Thymus (tissue), 11 donors: ENCODE measurements at regions not wholly inside any gene's neighbourhood (a gene's known extent, or its start where the extent isn't known, plus 50 kb on each side); places are given as distances from the start of the nearest gene placed in this dataset.
"Not testable (repeated sequence)": the region's sequence is repeated elsewhere in the genome, so short reads cannot be mapped to it uniquely, and the experiment has no call there.

ENCODE experiments used
- DNase-seq, 9 donors: peaks; one replicate each; pipeline ENCODE4 v3.0.0-alpha.2; 2013; ENCODE audit warnings: low spot score in 9 of 9, low read depth in 6 of 9, missing footprints in 1 of 9
- H3K27ac ChIP-seq, 2 donors: one replicate each; pipeline ENCODE4 v1.5.1; 2013; ENCODE audit warnings: control low read depth in 1 of 2, low read depth in 1 of 2, low read length in 1 of 2, mild to moderate bottlenecking in 1 of 2, moderate library complexity in 1 of 2
- H3K27me3 ChIP-seq, 2 donors: one replicate each; pipeline ENCODE4 v1.5.1; 2013; ENCODE audit warnings: low read length in 1 of 2; ENCODE audit not compliant: control insufficient read depth in 2 of 2, insufficient read depth in 1 of 2
- H3K36me3 ChIP-seq, 2 donors: one replicate each; pipeline ENCODE4 v1.5.1; 2013; ENCODE audit warnings: low read length in 1 of 2, mild to moderate bottlenecking in 1 of 2, moderate library complexity in 1 of 2; ENCODE audit not compliant: control insufficient read depth in 2 of 2, insufficient read depth in 2 of 2
- H3K4me1 ChIP-seq, 2 donors: one replicate each; pipeline ENCODE4 v1.5.1; 2013; ENCODE audit warnings: low read length in 2 of 2; ENCODE audit not compliant: control insufficient read depth in 2 of 2, insufficient read depth in 2 of 2
- H3K4me3 ChIP-seq, 2 donors: one replicate each; pipeline ENCODE4 v1.5.1; 2013; ENCODE audit warnings: low read length in 2 of 2, control low read depth in 1 of 2, mild to moderate bottlenecking in 1 of 2
- H3K9me3 ChIP-seq, 2 donors: one replicate each; pipeline ENCODE4 v1.5.1; 2013; ENCODE audit warnings: low read length in 1 of 2, mild to moderate bottlenecking in 1 of 2; ENCODE audit not compliant: control insufficient read depth in 2 of 2, insufficient read depth in 1 of 2
- WGBS: extraction: QIAGEN DNeasy Blood & Tissue Kit; methylation state at CpG from one replicate; pipeline ENCODE4 v1.1.7; 2013; 5-methylcytosine and 5-hydroxymethylcytosine counted together
- donor health status: healthy.

DNA sequence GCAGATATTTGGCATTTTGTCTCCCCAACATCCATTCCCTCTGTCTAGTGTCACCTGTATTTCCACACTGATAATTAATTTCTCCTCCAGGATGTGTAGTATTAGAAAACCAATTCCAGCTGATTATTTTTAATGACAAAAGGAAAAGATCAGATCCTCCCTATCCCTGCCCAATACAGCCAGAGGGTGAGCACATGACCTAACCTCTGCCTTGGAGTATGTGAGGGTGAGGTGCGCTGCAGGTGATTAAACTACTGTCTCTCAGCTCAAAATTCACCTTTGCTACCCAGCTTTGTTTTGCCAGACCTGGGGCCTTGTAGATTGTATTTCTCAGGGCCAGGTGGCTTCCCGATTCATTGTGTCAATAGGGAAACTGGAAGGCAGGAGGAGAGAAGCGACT lies 402.1 kb downstream of the PRELID2 start:
- Histone ChIP-seq H3K4me1 (no peaks in the 10 kb centered on the region), H3K27ac (no peak overlapping the region), H3K9me3 (no peaks in the 10 kb centered on the region), H3K36me3 (no peaks in the 10 kb centered on the region), H3K4me3 (no peak overlapping the region), H3K27me3 (no peaks in the 10 kb centered on the region)
- 91% methylated on average over 3 of the region's 3 CpGs for WGBS
- DNase-seq = no peak

DNA sequence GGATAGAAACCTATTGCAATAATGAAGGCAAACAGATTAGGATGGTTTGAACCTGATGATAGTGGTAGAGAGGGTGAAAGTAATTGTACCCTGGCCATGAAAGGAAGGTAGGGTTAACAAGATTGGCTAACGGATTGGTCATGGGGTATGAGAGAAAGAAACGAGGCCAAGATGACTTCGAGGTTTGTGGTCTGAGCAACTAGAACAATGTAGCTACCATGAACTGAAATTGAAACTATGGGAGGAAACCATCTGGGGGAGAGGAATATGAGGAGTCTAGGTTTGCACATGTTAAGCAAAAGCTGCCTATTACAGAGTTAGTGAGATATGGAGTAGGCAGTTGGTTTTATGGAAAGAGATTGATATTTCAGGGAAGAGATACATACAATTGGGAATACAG lies 406.0 kb downstream of the PRELID2 start:
- Histone ChIP-seq H3K9me3 (no peaks in the 10 kb centered on the region), H3K27ac (no peak overlapping the region), H3K4me3 (no peak overlapping the region), H3K4me1 (no peaks in the 10 kb centered on the region), H3K36me3 (no peaks in the 10 kb centered on the region), H3K27me3 (no peaks in the 10 kb centered on the region)
- DNase-seq = no peak
- 59% methylated on average over 3 of the region's 3 CpGs for WGBS

GRCh38 chr5:145408048-145408341 lies 427.1 kb downstream of the PRELID2 start:
- Histone ChIP-seq H3K4me3 (no peak overlapping the region), H3K27me3 (no peaks in the 10 kb centered on the region), H3K27ac (no peak overlapping the region), H3K4me1 (no peaks in the 10 kb centered on the region), H3K9me3 (peaks cover 0 to 13% of the 10 kb centered on the region in 2 donors), H3K36me3 (no peaks in the 10 kb centered on the region)
- no peak for DNase-seq
- 94% methylated on average over 1 of the region's 1 CpG for WGBS

DNA sequence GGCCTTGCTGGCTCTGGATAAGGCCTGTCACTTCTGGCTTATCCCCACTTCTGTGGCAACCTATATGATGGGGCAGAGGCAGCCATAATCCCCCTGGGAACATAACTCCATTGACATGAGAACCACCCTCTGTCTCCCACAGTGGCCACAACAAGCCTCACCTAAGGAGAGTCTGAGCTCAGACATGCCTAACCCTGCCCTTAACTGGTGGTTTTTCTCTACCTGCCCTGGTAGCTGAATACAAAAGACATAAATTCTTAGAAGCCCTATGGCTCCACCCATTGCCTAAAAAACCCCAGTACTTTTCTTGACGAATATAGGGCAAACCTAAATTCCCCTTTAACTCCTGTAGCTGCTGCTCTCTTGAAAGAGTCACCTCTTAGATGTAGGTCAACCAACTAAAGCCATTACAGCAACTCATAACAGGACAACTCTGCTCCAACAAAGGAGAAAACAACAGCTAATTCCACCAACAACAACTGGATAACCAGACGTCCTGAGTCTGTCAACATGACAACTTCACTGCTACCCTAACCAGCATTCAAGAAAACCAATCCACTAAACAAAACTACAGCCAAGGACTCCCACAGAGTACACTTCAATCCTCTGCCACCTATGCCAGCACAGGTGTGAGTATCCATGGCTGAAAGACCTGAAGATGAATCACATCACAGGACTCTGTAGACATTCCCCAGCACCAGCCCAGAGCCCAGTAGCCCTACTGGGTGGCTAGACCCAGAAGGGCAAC lies 427.7 kb downstream of the PRELID2 start:
- H3K4me3 ChIP-seq = no peak overlapping the region
- no peaks in the 10 kb centered on the region for H3K4me1 ChIP-seq
- DNase-seq = no peak
- no peak overlapping the region for H3K27ac ChIP-seq
- no peaks in the 10 kb centered on the region for H3K36me3 ChIP-seq
- H3K9me3 ChIP-seq = peaks cover 0 to 13% of the 10 kb centered on the region in 2 donors
- 88% methylated on average over 2 of the region's 2 CpGs for WGBS
- H3K27me3 ChIP-seq = no peaks in the 10 kb centered on the region

DNA sequence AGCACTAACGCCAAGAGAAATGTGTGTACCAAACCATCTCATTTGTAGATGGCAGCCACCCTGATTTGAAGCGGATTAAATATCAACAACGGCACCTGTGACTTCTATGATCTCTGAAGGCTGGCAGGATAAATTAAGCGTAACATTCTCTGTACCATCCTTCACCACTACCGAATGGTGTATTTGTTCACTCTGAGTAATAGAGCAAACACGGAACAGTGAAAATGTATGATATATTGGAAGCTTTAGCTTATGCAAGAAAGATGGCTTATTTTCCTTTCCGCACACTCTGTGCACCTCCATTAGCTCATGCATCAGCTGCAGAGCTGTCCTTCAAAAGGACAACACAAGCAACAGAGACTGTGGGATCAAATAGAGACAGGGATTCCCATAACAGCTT lies 431.1 kb downstream of the PRELID2 start:
- H3K4me3 ChIP-seq = no peak overlapping the region
- 94% methylated on average over 7 of the region's 7 CpGs for WGBS
- H3K36me3 ChIP-seq = no peaks in the 10 kb centered on the region
- DNase-seq = no peak
- no peak overlapping the region for H3K27ac ChIP-seq
- H3K4me1 ChIP-seq = no peaks in the 10 kb centered on the region
- peaks cover 0 to 4% of the 10 kb centered on the region in 2 donors for H3K9me3 ChIP-seq
- no peaks in the 10 kb centered on the region for H3K27me3 ChIP-seq

DNA sequence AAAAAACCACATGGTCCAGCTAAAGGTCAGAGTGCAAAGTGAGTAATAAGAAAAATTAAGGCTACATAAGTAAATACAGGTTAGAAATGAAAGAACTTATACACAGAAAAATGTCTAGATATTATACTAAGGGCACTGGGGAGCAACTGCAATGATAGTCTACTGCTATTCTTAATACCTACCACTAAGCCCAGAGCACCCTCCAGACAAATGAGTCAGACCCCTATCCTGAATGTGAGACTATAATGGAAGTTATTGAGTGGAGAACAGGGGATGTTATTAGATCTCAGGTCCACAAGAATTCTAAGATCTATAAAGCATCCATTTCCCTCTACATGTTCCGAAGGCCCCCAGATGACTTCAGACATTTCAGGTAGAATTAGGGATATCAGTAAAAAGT lies 438.3 kb downstream of the PRELID2 start:
- DNase-seq = no peak
- Histone ChIP-seq H3K9me3 (no peaks in the 10 kb centered on the region), H3K4me1 (no peaks in the 10 kb centered on the region), H3K36me3 (no peaks in the 10 kb centered on the region), H3K27me3 (no peaks in the 10 kb centered on the region), H3K4me3 (no peak overlapping the region), H3K27ac (no peak overlapping the region)
- WGBS = 95% methylated on average over 1 of the region's 1 CpG

- H3K27me3 ChIP-seq, H3K4me3 ChIP-seq, H3K36me3 ChIP-seq, H3K27ac ChIP-seq, H3K4me1 ChIP-seq, H3K9me3 ChIP-seq, DNase-seq: not testable (repeated sequence)
- WGBS = 83% methylated on average over 7 of the region's 7 CpGs
Observed at GRCh38 chr5:145395151-145395550, 440.0 kb downstream of the PRELID2 start.

DNA sequence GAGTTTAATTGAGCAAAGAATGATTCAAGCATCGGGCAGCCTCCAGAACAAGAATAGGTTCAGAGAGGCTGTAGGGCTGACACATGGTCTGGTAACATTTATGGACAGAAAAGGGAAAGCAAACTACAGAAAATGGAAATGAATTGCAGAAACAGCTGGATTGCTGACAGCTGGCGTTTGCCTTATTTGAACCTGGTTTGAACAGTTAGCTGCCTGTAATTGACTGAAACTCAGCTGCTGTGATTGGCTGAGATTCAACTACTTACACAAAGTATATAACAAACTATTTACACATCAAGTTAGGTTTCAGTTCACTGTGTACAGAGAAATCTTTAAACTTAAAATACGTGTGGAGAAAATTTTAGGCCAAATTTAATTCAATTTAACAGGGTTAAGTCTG lies 441.7 kb downstream of the PRELID2 start:
- no peaks in the 10 kb centered on the region for H3K4me1 ChIP-seq
- 89% methylated on average over 3 of the region's 3 CpGs for WGBS
- no peak overlapping the region for H3K4me3 ChIP-seq
- H3K27me3 ChIP-seq = no peaks in the 10 kb centered on the region
- no peaks in the 10 kb centered on the region for H3K9me3 ChIP-seq
- no peak for DNase-seq
- H3K36me3 ChIP-seq = no peaks in the 10 kb centered on the region
- no peak overlapping the region for H3K27ac ChIP-seq

- H3K4me1 ChIP-seq = no peaks in the 10 kb centered on the region
- WGBS = 50% methylated on average over 1 of the region's 1 CpG
- H3K9me3 ChIP-seq = peaks cover 0 to 2% of the 10 kb centered on the region in 2 donors
Observed at GRCh38 chr5:145389047-145389446, 446.1 kb downstream of the PRELID2 start.

GRCh38 chr5:145385276-145385675 lies 449.9 kb downstream of the PRELID2 start:
- Histone ChIP-seq H3K4me3 (no peak overlapping the region), H3K36me3 (no peaks in the 10 kb centered on the region), H3K4me1 (no peaks in the 10 kb centered on the region), H3K27ac (no peak overlapping the region), H3K9me3 (peaks cover 0 to 2% of the 10 kb centered on the region in 2 donors), H3K27me3 (no peaks in the 10 kb centered on the region)
- 97% methylated on average over 2 of the region's 2 CpGs for WGBS
- DNase-seq = no peak

More at GRCh38 chr5:145389047-145389446, 446.1 kb downstream of the PRELID2 start:
- Histone ChIP-seq H3K27me3 (no peaks in the 10 kb centered on the region), H3K4me3 (no peak overlapping the region), H3K36me3 (no peaks in the 10 kb centered on the region), H3K27ac (no peak overlapping the region)
- DNase-seq = no peak
